HCT116 (cell line): ENCODE measurements at regions not wholly inside any gene's neighbourhood (a gene's known extent, or its start where the extent isn't known, plus 50 kb on each side); places are given as distances from the start of the nearest gene placed in this dataset.

Experiments used
- CBX3 ChIP-seq: IDR thresholded peaks from 2 replicates; pipeline ENCODE4 v1.6.1; 2012; ENCODE audit warnings: low read depth
- CTCF ChIP-seq, 3 experiments: fragments of 200-600 bp in 1 of 3; sonication (generic) in 1 of 3; IDR thresholded peaks in 2 of 3; conservative IDR thresholded peaks in 1 of 3; 2 replicates each; pipeline ENCODE4 v1.5.1; 2012 to 2017; ENCODE audit warnings: low read depth in 2 of 3, low read length in 2 of 3, antibody characterized with exemption in 1 of 3, borderline replicate concordance in 1 of 3, control low read depth in 1 of 3, mild to moderate bottlenecking in 1 of 3, mixed read lengths in 1 of 3, mixed run types in 1 of 3, moderate library complexity in 1 of 3; ENCODE audit not compliant: insufficient read depth in 1 of 3
- ELF1 ChIP-seq: IDR thresholded peaks from 2 replicates; pipeline ENCODE4 v1.6.1; 2012; ENCODE audit warnings: low read depth, borderline replicate concordance
- EZH2 ChIP-seq: fragments of 200-600 bp; sonication (generic); IDR thresholded peaks from 2 replicates; pipeline ENCODE4 v1.6.1; 2017; ENCODE audit warnings: antibody characterized with exemption, mixed run types
- EZH2phosphoT487 ChIP-seq: fragments of 200-600 bp; IDR thresholded peaks from 2 replicates; pipeline ENCODE4 v1.6.1; 2018; ENCODE audit warnings: antibody characterized with exemption, borderline replicate concordance
- MAX ChIP-seq: IDR thresholded peaks from 2 replicates; pipeline ENCODE4 v1.6.1; 2012
- POLR2A ChIP-seq: IDR thresholded peaks from 2 replicates; pipeline ENCODE4 v1.7.0; 2011; ENCODE audit warnings: borderline replicate concordance; ENCODE audit not compliant: insufficient read depth, insufficient read length; ENCODE audit errors: extremely low read depth
- POLR2AphosphoS5 ChIP-seq: IDR thresholded peaks from 2 replicates; pipeline ENCODE4 v1.6.1; 2011; ENCODE audit warnings: mild to moderate bottlenecking, low read depth, low read length, moderate library complexity
- YY1 ChIP-seq: IDR thresholded peaks from 2 replicates; pipeline ENCODE4 v1.6.1; 2011; ENCODE audit warnings: low read length, low read depth, moderate library complexity, mild to moderate bottlenecking; ENCODE audit not compliant: insufficient replicate concordance; ENCODE audit errors: extremely low read depth
- TF ChIP-seq, protein P1 (sequence below): IDR thresholded peaks from 2 replicates; pipeline ENCODE4 v1.6.1; 2012; ENCODE audit warnings: low read depth
- TF ChIP-seq, protein P2 (sequence below): IDR thresholded peaks from 2 replicates; pipeline ENCODE4 v1.6.1; 2011; ENCODE audit warnings: mild to moderate bottlenecking, low read length, moderate library complexity; ENCODE audit not compliant: insufficient replicate concordance; ENCODE audit errors: extremely low read depth

DNA sequence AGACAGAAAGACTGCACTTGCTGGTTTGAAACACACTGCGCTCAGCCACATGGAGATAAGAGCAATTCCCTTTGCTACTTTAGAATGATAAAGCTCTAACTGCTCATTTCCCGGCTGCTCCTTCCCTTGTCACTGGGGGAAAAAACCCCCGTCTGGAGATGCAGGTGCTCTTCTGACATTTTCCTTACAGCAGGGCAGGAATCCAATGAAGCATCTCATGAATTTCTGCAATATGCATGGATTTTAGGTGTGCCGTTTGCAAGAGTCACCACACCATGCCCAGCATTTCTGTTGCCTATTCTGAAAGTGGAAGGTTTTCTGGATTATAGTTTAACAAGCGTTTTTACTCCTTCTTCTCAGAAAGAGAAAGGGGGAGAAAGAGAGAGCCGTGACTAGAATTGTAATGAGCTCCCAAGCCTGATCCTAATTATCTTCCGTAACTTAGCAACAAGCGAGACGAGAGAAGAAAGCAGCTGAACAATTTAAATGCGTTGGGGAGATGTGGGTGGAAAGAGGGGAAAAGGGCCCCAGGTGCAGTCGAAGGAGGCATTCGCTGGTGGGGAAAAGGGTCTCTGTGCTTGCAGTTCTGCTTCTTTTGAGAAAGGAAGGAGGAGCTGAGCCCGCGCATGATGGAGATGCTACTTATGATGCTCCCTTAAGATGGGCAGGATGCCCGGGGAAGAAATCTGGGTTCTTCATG is 76.6 kb upstream of the SPATA13 start:
- no peak for TF ChIP-seq CTCF (IDR thresholded peaks at IDR 0.05 in 2 of 3, conservative IDR thresholded peaks at IDR 0.05 in 1 of 3; ENCODE audit: borderline replicate concordance in 1 of 3, insufficient read depth in 1 of 3, low read depth in 2 of 3, low read length in 2 of 3)
- TF ChIP-seq EZH2phosphoT487, result no peak
- TF ChIP-seq, protein P1, sequence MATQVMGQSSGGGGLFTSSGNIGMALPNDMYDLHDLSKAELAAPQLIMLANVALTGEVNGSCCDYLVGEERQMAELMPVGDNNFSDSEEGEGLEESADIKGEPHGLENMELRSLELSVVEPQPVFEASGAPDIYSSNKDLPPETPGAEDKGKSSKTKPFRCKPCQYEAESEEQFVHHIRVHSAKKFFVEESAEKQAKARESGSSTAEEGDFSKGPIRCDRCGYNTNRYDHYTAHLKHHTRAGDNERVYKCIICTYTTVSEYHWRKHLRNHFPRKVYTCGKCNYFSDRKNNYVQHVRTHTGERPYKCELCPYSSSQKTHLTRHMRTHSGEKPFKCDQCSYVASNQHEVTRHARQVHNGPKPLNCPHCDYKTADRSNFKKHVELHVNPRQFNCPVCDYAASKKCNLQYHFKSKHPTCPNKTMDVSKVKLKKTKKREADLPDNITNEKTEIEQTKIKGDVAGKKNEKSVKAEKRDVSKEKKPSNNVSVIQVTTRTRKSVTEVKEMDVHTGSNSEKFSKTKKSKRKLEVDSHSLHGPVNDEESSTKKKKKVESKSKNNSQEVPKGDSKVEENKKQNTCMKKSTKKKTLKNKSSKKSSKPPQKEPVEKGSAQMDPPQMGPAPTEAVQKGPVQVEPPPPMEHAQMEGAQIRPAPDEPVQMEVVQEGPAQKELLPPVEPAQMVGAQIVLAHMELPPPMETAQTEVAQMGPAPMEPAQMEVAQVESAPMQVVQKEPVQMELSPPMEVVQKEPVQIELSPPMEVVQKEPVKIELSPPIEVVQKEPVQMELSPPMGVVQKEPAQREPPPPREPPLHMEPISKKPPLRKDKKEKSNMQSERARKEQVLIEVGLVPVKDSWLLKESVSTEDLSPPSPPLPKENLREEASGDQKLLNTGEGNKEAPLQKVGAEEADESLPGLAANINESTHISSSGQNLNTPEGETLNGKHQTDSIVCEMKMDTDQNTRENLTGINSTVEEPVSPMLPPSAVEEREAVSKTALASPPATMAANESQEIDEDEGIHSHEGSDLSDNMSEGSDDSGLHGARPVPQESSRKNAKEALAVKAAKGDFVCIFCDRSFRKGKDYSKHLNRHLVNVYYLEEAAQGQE, result no peak
- TF ChIP-seq POLR2AphosphoS5, result no peak
- TF ChIP-seq EZH2, result no peak
- TF ChIP-seq YY1, result no peak
- TF ChIP-seq CBX3, result no peak
- no peak for TF ChIP-seq POLR2A
- TF ChIP-seq MAX, result no peak
- TF ChIP-seq, protein P2, sequence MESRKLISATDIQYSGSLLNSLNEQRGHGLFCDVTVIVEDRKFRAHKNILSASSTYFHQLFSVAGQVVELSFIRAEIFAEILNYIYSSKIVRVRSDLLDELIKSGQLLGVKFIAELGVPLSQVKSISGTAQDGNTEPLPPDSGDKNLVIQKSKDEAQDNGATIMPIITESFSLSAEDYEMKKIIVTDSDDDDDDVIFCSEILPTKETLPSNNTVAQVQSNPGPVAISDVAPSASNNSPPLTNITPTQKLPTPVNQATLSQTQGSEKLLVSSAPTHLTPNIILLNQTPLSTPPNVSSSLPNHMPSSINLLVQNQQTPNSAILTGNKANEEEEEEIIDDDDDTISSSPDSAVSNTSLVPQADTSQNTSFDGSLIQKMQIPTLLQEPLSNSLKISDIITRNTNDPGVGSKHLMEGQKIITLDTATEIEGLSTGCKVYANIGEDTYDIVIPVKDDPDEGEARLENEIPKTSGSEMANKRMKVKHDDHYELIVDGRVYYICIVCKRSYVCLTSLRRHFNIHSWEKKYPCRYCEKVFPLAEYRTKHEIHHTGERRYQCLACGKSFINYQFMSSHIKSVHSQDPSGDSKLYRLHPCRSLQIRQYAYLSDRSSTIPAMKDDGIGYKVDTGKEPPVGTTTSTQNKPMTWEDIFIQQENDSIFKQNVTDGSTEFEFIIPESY, result no peak
- TF ChIP-seq ELF1, result no peak
